ENCODE measurements at regions not wholly inside any gene's neighbourhood (a gene's known extent, or its start where the extent isn't known, plus 50 kb on each side); places are given as distances from the start of the nearest gene placed in this dataset.
"Not testable (repeated sequence)": the region's sequence is repeated elsewhere in the genome, so short reads cannot be mapped to it uniquely, and the experiment has no call there.

- no peak overlapping the region for H3K4me3 ChIP-seq (replicated peaks; ENCODE audit: insufficient read depth, low read length)
- H3K27me3 ChIP-seq (ENCODE audit: insufficient read depth, poor library complexity, severe bottlenecking) = no peaks in the 10 kb centered on the region
- TF ChIP-seq SPI1 (IDR thresholded peaks at IDR 0.05; ENCODE audit: borderline replicate concordance, low read depth) = no peak
- TF ChIP-seq GABPA (IDR thresholded peaks at IDR 0.05; ENCODE audit: low read depth) = no peak
- TF ChIP-seq POLR2AphosphoS5 (IDR thresholded peaks at IDR 0.05; ENCODE audit: low read depth) = no peak
- TF ChIP-seq, protein P1, sequence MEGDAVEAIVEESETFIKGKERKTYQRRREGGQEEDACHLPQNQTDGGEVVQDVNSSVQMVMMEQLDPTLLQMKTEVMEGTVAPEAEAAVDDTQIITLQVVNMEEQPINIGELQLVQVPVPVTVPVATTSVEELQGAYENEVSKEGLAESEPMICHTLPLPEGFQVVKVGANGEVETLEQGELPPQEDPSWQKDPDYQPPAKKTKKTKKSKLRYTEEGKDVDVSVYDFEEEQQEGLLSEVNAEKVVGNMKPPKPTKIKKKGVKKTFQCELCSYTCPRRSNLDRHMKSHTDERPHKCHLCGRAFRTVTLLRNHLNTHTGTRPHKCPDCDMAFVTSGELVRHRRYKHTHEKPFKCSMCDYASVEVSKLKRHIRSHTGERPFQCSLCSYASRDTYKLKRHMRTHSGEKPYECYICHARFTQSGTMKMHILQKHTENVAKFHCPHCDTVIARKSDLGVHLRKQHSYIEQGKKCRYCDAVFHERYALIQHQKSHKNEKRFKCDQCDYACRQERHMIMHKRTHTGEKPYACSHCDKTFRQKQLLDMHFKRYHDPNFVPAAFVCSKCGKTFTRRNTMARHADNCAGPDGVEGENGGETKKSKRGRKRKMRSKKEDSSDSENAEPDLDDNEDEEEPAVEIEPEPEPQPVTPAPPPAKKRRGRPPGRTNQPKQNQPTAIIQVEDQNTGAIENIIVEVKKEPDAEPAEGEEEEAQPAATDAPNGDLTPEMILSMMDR (IDR thresholded peaks at IDR 0.05; ENCODE audit: insufficient read depth, low read length) = no peak
- no peak for TF ChIP-seq REST (IDR thresholded peaks at IDR 0.05; ENCODE audit: insufficient replicate concordance, low read depth)
- no peak for DNase-seq (ENCODE audit: low read depth in 1 of 2, low spot score in 1 of 2)
- H3K27ac ChIP-seq (replicated peaks) = no peak overlapping the region
Measured at GRCh38 chr2:146981921-146982320, 862.9 kb upstream of the ACVR2A start.

DNA sequence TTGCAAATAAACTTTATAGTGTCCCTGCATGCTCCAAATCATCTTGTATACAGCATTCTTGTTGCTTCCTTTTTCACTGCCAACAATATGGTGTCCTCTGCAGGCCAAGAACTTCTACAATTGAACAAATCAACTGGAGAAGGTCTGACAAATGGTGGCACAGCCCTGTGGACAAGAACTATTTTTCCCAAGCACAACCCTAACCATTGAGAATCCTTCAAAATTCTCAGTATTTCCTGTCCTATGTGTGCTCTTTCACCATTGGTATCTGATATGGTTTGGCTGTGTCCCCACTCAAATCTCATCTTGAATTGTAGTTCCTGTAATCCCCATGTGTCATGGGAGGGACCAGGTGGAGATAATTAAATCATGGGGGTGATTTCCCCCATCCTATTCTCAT, 865.1 kb upstream of the ACVR2A start:
- Histone ChIP-seq H3K27me3 (ENCODE audit: insufficient read depth, poor library complexity, severe bottlenecking) (no peaks in the 10 kb centered on the region), H3K4me3 (replicated peaks; ENCODE audit: insufficient read depth, low read length) (no peak overlapping the region), H3K27ac (replicated peaks) (no peak overlapping the region)
- TF ChIP-seq, protein P1 (IDR thresholded peaks at IDR 0.05; ENCODE audit: insufficient read depth, low read length) = no peak
- no peak for TF ChIP-seq REST (IDR thresholded peaks at IDR 0.05; ENCODE audit: insufficient replicate concordance, low read depth)
- TF ChIP-seq POLR2AphosphoS5 (IDR thresholded peaks at IDR 0.05; ENCODE audit: low read depth) = no peak
- TF ChIP-seq GABPA (IDR thresholded peaks at IDR 0.05; ENCODE audit: low read depth) = no peak
- no peak for TF ChIP-seq SPI1 (IDR thresholded peaks at IDR 0.05; ENCODE audit: borderline replicate concordance, low read depth)
- no peak for DNase-seq (ENCODE audit: low read depth in 1 of 2, low spot score in 1 of 2)

GRCh38 chr2:146978577-146979555, 866.0 kb upstream of the ACVR2A start:
- H3K27me3 ChIP-seq (ENCODE audit: insufficient read depth, poor library complexity, severe bottlenecking) = no peaks in the 10 kb centered on the region
- no peak overlapping the region for H3K4me3 ChIP-seq (replicated peaks; ENCODE audit: insufficient read depth, low read length)
- H3K27ac ChIP-seq (replicated peaks) = no peak overlapping the region
- TF ChIP-seq REST (IDR thresholded peaks at IDR 0.05; ENCODE audit: insufficient replicate concordance, low read depth) (no peak), SPI1 (IDR thresholded peaks at IDR 0.05; ENCODE audit: borderline replicate concordance, low read depth) (no peak), POLR2AphosphoS5 (IDR thresholded peaks at IDR 0.05; ENCODE audit: low read depth) (no peak), GABPA (IDR thresholded peaks at IDR 0.05; ENCODE audit: low read depth) (no peak)
- TF ChIP-seq, protein P1 (IDR thresholded peaks at IDR 0.05; ENCODE audit: insufficient read depth, low read length) = no peak
- DNase-seq (ENCODE audit: low read depth in 1 of 2, low spot score in 1 of 2) = no peak

DNA sequence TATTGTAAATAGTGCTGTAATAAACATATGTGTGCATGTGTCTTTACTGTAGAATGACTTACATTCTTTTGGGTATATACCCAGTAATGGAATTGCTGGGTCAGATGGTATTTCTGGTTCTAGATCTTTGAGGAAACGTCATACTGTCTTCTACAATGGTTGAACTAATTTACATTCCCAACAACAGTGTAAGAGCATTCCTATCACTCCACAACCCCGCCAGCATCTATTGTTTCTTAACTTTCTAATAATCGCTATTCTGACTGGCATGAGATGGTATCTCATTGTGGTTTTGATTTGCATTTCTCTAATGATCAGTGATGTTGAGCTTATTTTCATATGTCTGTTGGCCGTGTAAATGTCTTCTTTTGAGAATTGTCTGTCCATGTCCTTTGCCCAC, 873.8 kb upstream of the ACVR2A start:
- not testable (repeated sequence) for H3K4me3 ChIP-seq (replicated peaks; ENCODE audit: insufficient read depth, low read length); H3K27me3 ChIP-seq (ENCODE audit: insufficient read depth, poor library complexity, severe bottlenecking); DNase-seq (ENCODE audit: low read depth in 1 of 2, low spot score in 1 of 2); H3K27ac ChIP-seq (replicated peaks)

- not testable (repeated sequence) for DNase-seq (ENCODE audit: low read depth in 1 of 2, low spot score in 1 of 2); H3K27ac ChIP-seq (replicated peaks); H3K27me3 ChIP-seq (ENCODE audit: insufficient read depth, poor library complexity, severe bottlenecking); H3K4me3 ChIP-seq (replicated peaks; ENCODE audit: insufficient read depth, low read length)
Measured at GRCh38 chr2:146969703-146970102, 875.1 kb upstream of the ACVR2A start.

All from HL-60 (cell line).